HG03469 (cell line): ENCODE measurements at regions not wholly inside any gene's neighbourhood (a gene's known extent, or its start where the extent isn't known, plus 50 kb on each side); places are given as distances from the start of the nearest gene placed in this dataset.

Experiments
- ATAC-seq: cut with Tn5 transposase; IDR thresholded peaks from one replicate; pipeline ENCODE4 v1.9.1; 2021; ENCODE audit warnings: mild to moderate bottlenecking, moderate library complexity, moderate number of reproducible peaks; ENCODE audit not compliant: unreplicated experiment

DNA sequence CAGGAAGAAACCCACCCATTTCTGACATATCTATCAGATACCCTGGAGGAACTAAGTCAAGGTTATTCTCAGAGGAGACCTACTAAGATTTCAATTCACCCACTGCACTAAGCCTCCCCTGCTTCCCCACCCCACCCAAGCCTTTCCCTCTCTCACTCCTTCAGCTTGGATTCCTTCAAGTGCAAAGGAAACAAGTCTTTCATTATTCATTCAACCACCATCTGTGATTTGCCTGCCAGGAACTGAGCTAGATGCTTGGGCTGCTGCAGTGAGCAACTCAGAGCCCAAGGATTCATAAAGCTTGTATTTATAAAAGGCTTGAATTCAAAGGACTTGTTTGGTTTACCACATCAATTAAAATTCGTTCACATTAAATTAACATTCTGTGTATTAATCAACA lies 161.3 kb downstream of the GXYLT1 start:
- no peak for ATAC-seq

DNA sequence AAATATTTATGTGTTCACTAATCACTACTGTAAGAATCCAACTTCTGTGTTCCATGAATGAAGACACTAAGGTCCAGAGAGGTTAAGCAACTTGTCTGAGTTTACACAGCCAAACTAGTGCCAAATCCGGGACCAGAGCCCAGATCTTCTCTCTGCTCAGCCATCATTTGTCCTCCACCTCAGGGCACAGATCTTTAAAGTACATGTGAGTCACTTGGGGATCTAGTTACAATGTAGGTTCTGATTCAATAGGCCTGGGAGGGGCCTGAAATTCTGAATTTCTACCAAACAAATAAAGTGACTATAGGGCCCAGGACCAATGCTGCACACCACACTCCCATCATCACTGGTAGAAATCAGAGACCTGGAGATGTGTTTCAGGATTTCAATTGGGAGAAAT lies 162.9 kb downstream of the GXYLT1 start:
- no peak for ATAC-seq

DNA sequence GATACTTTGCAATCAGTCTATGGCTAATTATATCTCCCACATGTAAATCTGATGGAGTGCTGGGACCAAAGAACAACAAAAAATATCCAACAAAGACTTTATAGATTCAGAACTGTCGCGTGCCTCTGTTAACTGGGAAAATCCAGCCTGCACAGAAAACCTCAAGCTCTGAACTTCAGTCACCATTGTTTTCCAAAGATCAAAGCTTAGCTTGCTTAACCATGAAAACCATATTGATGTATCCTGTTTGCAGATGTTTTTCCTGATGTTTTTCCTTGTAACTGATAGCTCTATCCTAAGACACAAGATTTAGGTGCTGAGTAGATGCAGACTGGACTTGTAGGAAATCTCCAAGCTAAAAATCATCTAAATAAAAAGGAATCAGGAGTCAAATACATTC lies 163.7 kb downstream of the GXYLT1 start:
- ATAC-seq, result no peak

DNA sequence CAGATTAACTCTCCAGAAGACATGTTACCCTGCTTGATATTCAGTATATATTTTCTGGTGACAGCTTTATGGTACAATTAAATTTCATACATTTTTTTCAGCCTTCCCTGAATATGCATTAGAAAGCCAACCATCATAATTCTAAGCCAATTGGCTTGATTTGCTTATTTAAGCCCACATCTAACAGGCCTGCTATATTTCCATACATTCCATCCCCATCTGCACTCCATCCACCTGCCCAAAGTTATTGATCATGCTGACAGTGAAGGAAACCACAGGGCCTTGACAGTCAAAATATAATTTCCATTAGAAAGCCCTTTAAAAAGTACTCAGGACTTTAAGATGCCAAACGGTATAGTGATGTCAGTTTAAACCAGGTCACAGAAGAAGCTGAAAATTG lies 164.3 kb downstream of the GXYLT1 start:
- no peak for ATAC-seq

DNA sequence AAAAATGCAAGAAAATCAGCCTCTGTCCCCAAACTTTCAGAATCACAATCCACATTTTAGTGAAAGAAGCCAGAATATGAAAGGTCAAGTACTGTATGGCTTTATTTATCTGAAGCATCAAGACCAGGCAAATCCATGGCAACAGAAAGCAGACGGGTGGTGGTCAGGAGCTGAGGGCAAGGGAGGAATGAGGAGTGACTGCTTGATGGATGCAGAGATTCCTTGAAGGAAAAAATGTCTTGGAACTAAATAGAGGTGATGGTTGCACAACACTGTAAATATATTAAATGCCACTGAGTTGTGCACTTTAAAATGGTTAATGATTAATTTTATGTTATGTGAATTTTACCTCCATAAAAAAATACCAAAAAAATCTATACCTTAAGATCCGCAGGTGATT lies 165.1 kb downstream of the GXYLT1 start:
- no peak for ATAC-seq

DNA sequence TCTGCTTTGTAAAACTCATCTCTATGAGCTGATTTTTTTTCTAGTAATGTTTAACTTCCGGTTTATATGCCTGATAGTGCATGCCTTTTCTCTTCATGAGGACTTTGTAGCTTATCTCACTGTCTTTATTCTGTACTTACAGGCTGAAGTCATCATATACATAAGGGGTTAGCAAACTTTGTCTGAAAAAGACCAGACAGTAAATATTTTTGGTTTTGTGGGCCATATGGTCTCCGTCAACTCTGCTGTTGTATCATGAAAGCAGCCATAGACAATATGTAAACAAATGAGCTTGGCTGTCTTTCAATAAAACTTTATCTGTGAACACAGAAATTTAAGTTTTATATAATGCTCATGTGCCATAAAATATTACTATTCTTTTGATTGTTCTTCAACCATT lies 172.1 kb downstream of the GXYLT1 start:
- ATAC-seq, result no peak

DNA sequence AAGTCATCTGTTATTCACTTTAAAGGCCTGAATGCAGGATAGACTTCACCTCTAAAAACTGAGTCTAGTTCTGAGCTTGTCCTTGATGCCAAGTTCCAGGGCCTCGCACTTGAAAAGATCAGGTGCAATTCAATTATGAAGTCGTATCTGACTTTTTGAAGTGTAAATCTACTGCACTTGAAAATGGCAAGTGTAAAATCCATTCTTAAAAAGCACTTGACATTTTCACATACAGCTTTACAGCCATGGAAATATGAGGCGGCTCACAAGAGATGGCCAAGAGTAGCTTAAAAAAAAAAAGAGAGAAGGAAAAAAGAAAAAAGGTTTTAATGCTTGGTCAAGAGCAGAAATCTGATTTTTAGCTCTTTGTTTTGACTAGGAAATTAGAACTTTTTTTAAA lies 172.5 kb downstream of the GXYLT1 start:
- no peak for ATAC-seq

DNA sequence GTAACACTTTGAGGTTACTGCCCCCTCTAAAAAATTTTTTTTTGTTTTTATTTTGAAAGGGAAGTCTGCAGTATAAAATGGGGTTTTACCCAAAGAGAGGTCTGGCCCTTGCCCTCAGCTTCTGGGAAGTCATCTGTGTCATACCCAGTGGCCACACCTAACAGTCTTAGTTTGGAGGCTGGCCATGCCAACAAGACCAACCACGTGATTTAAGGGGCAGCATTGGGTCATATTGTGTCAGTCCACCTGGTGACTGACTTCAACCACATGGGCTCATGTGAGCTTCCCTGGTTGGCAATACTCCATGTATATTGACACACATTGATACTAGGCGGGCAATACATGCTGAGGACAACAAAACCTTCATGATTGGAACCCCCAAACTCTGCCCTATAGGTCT lies 173.9 kb downstream of the GXYLT1 start:
- no peak for ATAC-seq

DNA sequence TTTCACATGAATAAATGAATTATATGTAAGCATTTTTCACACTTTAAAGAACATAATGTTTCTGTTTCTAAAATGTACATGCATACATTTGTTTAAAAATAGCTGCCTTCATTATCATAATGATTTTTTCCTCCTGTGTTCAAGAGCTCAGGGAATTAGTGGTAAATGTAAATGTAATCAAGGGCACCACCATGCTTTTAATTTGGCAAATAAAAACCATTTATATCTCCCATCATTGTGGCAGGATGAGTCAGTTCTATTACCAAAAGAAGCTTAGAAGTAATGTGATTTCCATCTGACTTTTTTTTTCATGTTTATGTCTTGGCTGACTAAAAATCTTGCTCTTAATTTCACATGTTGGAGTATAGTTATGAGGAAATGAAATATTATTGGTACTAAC lies 176.1 kb downstream of the GXYLT1 start:
- ATAC-seq, result no peak

DNA sequence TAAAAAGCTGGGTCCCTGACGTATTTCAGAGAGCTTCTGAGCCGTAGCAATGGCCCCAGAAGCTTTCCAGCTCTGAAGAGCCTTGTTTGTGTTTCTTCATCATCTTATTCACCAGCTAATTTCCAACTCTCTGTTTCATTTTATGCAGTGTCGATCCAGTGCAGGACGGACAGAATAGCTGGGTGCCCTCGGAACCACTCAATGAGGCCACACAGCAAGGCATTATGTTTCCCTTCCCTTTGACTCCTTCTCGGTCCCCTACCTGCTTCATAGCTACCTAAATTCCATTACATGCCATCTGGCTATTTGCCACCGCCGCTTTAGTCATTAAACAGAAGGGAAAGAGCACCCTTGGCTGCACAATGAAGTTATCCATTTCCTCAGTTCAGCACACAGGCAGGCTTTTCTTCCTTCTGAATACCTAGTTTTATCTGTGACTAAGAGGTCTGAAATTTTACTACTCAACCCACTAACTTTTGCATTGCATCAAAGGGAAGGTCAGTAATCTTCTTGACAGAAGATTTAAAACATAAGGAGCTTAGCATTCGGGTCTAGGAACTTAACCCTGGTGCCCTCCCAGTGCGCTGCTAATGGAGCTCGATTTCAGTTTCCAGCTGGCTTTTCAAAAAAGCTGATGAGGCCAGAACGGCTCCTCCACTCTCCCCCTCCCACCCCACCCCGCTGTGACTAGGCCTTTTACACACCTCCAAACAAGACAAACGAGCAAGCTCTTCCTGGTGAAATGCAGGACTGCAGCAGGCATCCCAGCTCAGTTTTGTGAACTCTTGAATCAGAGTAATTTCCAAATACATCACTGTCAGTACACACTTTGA lies 176.8 kb downstream of the GXYLT1 start:
- no peak for ATAC-seq

DNA sequence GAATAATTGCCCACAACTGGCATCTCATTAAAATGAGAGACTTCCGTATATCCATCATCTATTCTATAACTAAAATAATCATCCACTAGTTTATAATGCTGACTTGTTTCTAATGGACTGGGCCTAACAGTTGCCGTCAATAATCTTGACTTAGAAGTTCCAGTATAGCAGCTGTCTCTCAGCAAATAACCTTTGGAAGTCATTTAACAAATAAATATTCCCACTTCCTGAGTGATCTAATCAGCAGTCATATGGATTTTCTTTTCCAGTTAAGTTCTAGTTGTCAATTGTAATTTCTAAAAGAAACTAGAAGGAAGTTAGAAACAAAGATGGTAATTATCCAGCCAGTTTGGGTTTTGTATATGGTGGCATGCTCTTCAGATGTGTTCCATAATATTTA lies 177.8 kb downstream of the GXYLT1 start:
- no peak for ATAC-seq

DNA sequence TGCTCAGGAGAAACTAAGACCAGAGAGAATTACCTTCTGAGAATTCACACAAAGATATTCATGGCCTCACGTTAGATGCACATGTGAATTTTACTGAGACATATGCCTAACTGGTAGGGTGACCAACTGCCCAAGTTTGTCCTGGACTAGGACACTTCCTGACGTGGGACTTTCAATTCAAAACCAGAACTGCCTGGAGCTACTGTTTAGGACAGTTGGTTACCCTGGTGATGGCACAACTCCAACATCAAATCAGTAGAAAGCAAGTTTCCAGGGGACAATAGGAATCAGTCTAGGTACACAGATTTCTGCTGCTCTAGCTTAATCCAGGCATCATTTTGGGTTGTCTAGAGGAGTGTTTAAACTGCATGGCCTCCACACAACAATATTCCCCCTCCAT lies 178.7 kb downstream of the GXYLT1 start:
- ATAC-seq, result no peak

DNA sequence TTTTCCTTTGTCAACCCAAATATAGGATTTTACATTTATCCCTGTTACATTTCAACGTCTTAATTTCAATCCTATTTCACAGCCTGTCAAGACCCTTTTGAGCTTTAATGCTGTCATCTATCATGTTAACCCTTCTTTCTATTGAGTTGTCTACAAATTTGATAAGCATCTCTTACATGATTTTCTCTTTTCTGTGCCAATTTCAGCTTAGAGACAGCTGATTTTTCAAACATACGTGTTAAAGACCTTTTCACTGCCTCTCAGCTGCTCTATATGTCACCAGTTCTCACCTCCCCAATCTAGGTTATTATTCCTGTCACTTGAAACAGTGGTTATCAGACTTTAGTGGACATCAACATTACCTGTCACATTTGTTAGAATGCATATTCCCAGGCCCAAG lies 181.3 kb downstream of the GXYLT1 start:
- no peak for ATAC-seq

DNA sequence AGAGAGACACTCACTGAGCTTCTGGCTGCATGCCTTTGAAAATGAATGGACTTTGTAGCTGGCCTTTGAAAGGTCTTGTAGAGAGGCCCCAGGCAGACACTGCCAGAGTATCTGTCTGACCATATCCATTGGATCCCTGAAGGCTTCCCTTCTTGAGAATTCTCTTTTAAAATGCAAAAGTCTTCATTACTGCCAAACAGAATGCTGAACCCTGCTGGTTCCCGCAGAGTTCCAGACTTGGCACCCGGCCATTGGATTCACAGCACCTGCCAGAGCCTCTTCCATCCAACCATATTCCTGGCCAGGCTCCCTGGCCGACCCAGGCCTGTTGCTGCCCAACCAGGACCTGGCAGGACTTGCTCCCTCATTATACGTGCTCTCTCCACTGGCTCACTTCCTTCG lies 182.5 kb downstream of the GXYLT1 start:
- no peak for ATAC-seq

DNA sequence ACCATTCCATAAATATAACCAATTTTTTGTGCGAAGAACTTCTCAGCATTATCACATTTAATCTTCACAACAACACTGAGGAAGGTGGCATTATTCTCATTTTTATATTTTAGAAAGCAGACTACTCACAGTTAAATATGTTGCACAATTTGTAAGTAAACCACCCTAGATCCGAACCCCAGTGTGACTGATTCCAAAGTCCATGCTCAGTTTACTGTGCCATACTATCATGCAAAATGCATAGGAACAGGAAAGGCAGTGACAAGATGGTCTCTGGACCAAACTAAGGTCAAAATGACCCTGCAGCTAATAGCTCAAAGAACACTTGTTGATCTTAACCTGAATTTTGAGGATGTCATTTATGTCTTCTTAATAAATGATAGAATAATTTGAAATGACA lies 185.4 kb downstream of the GXYLT1 start:
- ATAC-seq, result no peak

DNA sequence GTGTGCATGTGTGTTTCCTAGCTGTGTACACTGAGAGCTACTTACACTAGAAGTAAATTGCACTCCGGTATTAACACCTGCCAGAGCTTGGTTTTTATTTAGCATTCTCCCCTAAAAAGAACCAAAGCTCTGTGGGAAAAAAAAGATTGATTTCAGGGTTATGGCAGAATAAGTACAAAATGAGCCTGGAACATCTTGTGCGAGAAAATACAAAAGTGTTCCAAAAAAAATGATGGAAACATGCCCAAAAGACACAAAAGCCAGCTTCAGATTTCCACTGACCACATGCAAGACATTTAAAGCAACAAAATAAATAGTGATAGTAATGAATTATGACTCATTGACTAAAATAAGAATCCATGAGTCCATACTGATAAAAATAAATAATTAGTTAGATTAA lies 188.3 kb downstream of the GXYLT1 start:
- ATAC-seq, result no peak

DNA sequence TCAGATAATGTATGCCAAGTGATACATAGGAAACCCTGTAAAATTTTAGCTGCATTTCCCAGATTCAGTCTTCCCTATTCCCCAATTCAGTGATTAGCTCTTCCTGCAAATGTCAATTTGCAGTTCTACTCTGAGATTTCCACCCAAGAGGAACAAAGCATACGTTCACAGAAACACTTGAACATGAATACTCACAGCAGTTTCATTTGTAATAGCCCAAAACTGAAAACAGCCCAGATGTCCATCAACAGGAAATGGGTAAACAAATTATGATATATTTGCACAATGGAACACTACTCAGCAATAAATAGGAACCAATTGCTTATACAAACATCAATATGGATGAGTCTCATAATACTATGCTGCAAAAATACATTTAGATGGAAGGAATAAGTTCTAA lies 194.2 kb downstream of the GXYLT1 start:
- no peak for ATAC-seq

DNA sequence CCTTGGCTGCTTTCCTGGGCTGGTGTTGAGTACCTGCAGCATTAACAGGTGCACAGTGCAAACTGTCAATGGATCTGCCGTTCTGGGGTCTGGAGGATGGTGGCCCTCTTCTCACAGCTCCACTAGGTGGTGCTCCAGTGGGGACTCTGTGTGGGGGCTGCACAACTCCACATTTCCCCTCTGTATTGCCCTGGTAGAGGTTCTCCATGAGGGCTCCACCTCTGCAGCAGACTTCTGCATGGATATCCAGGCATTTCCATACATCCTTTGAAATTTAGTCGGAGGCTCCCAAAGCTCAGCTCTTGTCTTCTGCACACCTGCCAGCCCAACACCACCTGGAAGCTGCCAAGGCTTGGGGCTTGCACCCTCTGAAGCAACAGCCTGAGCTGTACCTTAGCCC lies 198.6 kb downstream of the GXYLT1 start:
- no peak for ATAC-seq

DNA sequence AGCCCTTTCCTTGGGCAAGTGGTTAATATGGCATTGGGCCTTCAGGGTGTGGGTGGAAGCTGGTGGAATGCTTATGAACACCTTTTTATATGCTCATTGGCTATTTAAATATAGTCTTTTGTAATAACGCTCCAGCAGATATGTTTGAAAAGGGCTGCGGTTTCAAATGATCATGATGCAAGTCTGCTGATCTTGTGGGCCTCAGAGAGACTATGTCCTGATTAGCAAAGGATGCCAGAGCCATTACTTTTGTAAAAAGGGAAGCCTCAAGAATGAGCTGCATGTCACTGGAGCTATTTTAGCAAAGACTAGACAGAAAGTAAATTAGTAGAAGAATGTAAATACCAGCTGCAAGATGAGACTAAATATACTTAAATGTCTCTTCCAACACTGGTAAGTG lies 200.5 kb downstream of the GXYLT1 start:
- ATAC-seq, result no peak

DNA sequence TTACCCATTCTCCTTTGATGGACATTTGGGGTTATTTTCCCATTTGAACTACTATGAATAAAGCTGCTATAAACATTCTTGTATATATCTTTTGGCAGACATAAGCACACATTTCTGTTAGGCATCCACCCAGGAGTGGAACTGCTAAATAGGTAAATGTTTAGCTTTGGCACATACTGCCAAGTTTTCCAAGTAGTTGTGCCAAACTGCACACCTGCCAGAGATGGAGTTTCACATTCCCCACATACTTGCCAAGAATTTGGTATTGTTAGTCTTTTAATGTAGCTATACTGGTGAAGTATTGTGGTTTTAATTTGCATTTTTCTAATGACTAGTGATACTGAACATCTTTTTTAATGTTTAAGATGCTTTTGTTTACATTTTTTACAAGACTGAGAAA lies 201.0 kb downstream of the GXYLT1 start:
- ATAC-seq, result no peak

DNA sequence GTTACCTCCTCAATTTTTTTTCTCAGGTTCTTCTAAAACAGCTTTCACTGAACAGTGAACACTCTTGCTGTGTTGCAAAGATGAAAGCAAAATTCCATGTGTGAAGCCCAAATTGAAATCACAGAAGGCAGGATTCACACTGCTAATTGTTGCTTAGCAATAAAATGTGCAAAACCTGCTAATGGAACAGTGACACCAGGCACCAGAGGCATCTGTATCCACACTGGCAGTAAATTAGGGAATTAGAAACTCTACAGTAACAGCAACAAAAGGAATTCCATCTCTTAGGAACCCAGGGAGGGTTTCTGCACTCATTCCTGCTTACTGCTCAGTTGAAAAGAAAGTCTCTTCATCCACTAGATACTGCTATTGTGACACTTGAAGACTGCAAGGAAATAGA lies 202.3 kb downstream of the GXYLT1 start:
- no peak for ATAC-seq

DNA sequence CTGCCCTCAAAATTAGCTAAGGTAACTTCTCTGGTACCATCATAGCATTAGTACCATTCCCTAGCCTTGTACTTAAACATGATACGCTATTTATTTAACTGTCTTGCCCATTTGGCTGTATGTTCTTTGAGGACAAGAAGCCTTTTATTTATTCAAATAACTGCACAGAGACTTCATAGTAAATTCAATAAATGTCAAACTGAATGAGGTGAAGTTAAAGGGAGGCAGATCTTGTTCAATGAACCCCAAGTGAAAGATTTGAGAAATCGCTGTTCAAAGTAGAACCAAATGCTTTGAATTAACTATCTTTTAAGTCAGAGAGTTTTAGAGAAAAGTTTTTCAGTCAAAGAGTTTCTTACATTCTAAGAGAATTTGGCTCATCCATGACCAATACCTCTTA lies 203.6 kb downstream of the GXYLT1 start:
- ATAC-seq, result no peak

DNA sequence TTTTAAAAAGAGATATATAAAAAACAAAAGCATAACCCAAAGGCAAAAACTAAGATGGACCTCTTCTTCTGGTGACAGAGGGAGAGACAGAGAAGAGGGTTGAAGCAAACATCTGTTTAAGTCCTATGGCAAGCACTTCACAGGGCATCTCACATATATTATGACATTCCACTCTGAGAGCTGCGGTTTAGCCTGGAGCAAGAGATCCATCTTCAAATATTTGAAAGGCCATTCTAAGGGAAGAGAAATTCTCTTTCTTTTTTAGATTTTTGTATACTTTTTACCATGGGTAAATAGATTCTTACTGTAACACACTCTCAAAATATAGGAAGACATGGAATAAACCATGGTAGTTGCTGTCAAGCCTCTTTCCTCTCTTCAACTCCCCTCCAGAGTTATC lies 204.1 kb downstream of the GXYLT1 start:
- ATAC-seq, result no peak
